Motor neuron (in vitro differentiated cells): ENCODE measurements at regions not wholly inside any gene's neighbourhood (a gene's known extent, or its start where the extent isn't known, plus 50 kb on each side); places are given as distances from the start of the nearest gene placed in this dataset.
A peak's percentile ranks its signal among the peaks of the same experiment; 100 is the strongest.
"Not testable (repeated sequence)": the region's sequence is repeated elsewhere in the genome, so short reads cannot be mapped to it uniquely, and the experiment has no call there.

Source experiments
- ATAC-seq, 8 experiments: fragments of 200-7000 bp; cut with Tn5 transposase; replicated peaks in 6 of 8; 2 replicates each; pipeline ENCODE4 v1.8.0; 2021; ENCODE audit warnings: mild to moderate bottlenecking in 8 of 8, moderate library complexity in 8 of 8
- H3K27ac ChIP-seq, 2 donors: fragments of 250-450 bp; sonication (Bioruptor Pico); 2 replicates each; pipeline ENCODE4 v1.9.0; 2021; ENCODE audit warnings: antibody characterized with exemption in 2 of 2, mild to moderate bottlenecking in 2 of 2, moderate library complexity in 1 of 2
- H3K4me1 ChIP-seq, 2 donors: fragments of 250-450 bp; sonication (Bioruptor Pico); replicated peaks in 1 of 2; 2 replicates each; pipeline ENCODE4 v1.6.1; 2021; ENCODE audit warnings: antibody characterized with exemption in 2 of 2, mild to moderate bottlenecking in 2 of 2, moderate library complexity in 1 of 2
- H3K4me3 ChIP-seq, 5 donors: fragments of 250-450 bp; sonication (Bioruptor Pico); 2 replicates each; pipeline ENCODE4 v1.9.0; 2021; ENCODE audit warnings: antibody characterized with exemption in 5 of 5, mild to moderate bottlenecking in 5 of 5, moderate library complexity in 4 of 5
- WGBS, 10 experiments: fragments of 450-650 bp; shearing (Covaris generic); methylation state at CpG; one replicate each; pipeline ENCODE4 v1.0.0; 2022; 5-methylcytosine and 5-hydroxymethylcytosine counted together
- in situ Hi-C, 9 experiments: fragments of 400-800 bp; cut with MboI; loops; one replicate each; pipeline ENCODE4 v1.15.0; 2021; ENCODE audit warnings: low sequenced_read_pairs in 9 of 9, low pct_unique_long_range_greater_than_20kb in 2 of 9; ENCODE audit not compliant: unreplicated experiment in 9 of 9

GRCh38 chr9:7739595-7739994, 60.0 kb downstream of the DMAC1 start:
- 0 to 100% (median 100%) methylated on average over 1 to 2 of the region's 2 CpGs; no CpG with 5 or more reads in 2 of the 10 experiments for WGBS, 10 experiments
- H3K4me3 ChIP-seq = no peak overlapping the region
- no peak overlapping the region for H3K27ac ChIP-seq
- in situ Hi-C loops = no loop called here
- no peak for ATAC-seq
- H3K4me1 ChIP-seq = no peaks in the 10 kb centered on the region

- in situ Hi-C loops = no loop called here
- Histone ChIP-seq H3K4me1 (no peaks in the 10 kb centered on the region), H3K4me3 (no peak overlapping the region), H3K27ac (no peak overlapping the region)
- WGBS, 10 experiments = 17 to 100% (median 89%) methylated on average over 1 to 2 of the region's 2 CpGs
- ATAC-seq = no peak
Observed at GRCh38 chr9:7735311-7735710, 64.3 kb downstream of the DMAC1 start.

- in situ Hi-C loops = no loop called here
- Histone ChIP-seq H3K27ac (no peak overlapping the region), H3K4me3 (no peak overlapping the region), H3K4me1 (peaks cover 0 to 11% of the 10 kb centered on the region in 2 donors)
- 0 to 57% (median 0%) methylated on average over 1 of the region's 1 CpG; no CpG with 5 or more reads in 3 of the 10 experiments for WGBS, 10 experiments
- ATAC-seq = no peak
Observed at GRCh38 chr9:7730164-7730445, 69.5 kb downstream of the DMAC1 start.

GRCh38 chr9:7729371-7730163, 70.0 kb downstream of the DMAC1 start:
- H3K4me1 ChIP-seq = peaks cover 0 to 11% of the 10 kb centered on the region in 2 donors
- 2 to 100% (median 48%) methylated on average over 1 to 5 of the region's 5 CpGs for WGBS, 10 experiments
- ATAC-seq = peak; percentile 48 to 98 (median 68)
- no peak overlapping the region for H3K27ac ChIP-seq
- H3K4me3 ChIP-seq = no peak overlapping the region
- in situ Hi-C loops = no loop called here

- ATAC-seq = no peak
Observed at GRCh38 chr9:7721291-7721690, 78.3 kb downstream of the DMAC1 start.

GRCh38 chr9:7713088-7713487, 86.5 kb downstream of the DMAC1 start:
- H3K4me1 ChIP-seq, H3K27ac ChIP-seq, ATAC-seq, H3K4me3 ChIP-seq, in situ Hi-C loops: not testable (repeated sequence)
- WGBS, 10 experiments = 0 to 100% (median 86%) methylated on average over 1 to 6 of the region's 8 CpGs; no CpG with 5 or more reads in 4 of the 10 experiments

More at GRCh38 chr9:7721291-7721690, 78.3 kb downstream of the DMAC1 start:
- 0 to 88% (median 53%) methylated on average over 1 to 2 of the region's 2 CpGs; no CpG with 5 or more reads in 5 of the 10 experiments for WGBS, 10 experiments
- H3K27ac ChIP-seq = no peak overlapping the region
- no peak overlapping the region for H3K4me3 ChIP-seq
- H3K4me1 ChIP-seq = peaks cover 0 to 2% of the 10 kb centered on the region in 2 donors
- in situ Hi-C loops = no loop called here

GRCh38 chr9:7710686-7711085, 88.9 kb downstream of the DMAC1 start:
- no peak overlapping the region for H3K27ac ChIP-seq
- in situ Hi-C loops = no loop called here
- H3K4me3 ChIP-seq = no peak overlapping the region
- H3K4me1 ChIP-seq = peaks cover 6 to 15% of the 10 kb centered on the region in 2 donors
- ATAC-seq = no peak

GRCh38 chr9:7707934-7708333, 91.6 kb downstream of the DMAC1 start:
- in situ Hi-C loops = no loop called here
- WGBS, 10 experiments = 20 to 100% (median 75%) methylated on average over 1 to 4 of the region's 4 CpGs

GRCh38 chr9:7704543-7704942, 95.0 kb downstream of the DMAC1 start:
- Histone ChIP-seq H3K4me1 (peaks cover 6 to 15% of the 10 kb centered on the region in 2 donors), H3K4me3 (no peak overlapping the region), H3K27ac (no peak overlapping the region)
- ATAC-seq = no peak
- whole genome bisulfite sequencing, 10 experiments = 0 to 86% (median 67%) methylated on average over 1 of the region's 1 CpG; no CpG with 5 or more reads in 5 of the 10 experiments
- in situ Hi-C loops = no loop called here

More at GRCh38 chr9:7707934-7708333, 91.6 kb downstream of the DMAC1 start:
- Histone ChIP-seq H3K4me3 (no peak overlapping the region), H3K4me1 (peaks cover 6 to 15% of the 10 kb centered on the region in 2 donors), H3K27ac (no peak overlapping the region)
- ATAC-seq = peak in 3 of 8 experiments; percentile 40 to 69 (median 68)

GRCh38 chr9:7691909-7692308, 107.7 kb downstream of the DMAC1 start:
- WGBS, 10 experiments = 0 to 100% (median 67%) methylated on average over 1 to 2 of the region's 2 CpGs; no CpG with 5 or more reads in 4 of the 10 experiments
- no peak for ATAC-seq
- in situ Hi-C loops = loop anchor here in 1 of 9 experiments (25.0 kb wide), 1 partner anchor 105 kb away; no protein-coding TSS in a partner anchor
- Histone ChIP-seq H3K27ac (no peak overlapping the region), H3K4me3 (no peak overlapping the region), H3K4me1 (peaks cover 4 to 17% of the 10 kb centered on the region in 2 donors)

- Histone ChIP-seq H3K27ac (no peak overlapping the region), H3K4me3 (no peak overlapping the region), H3K4me1 (peaks cover 4 to 17% of the 10 kb centered on the region in 2 donors)
- ATAC-seq = no peak
- in situ Hi-C loops = loop anchor here in 1 of 9 experiments (25.0 kb wide), 1 partner anchor 103 kb away; no protein-coding TSS in a partner anchor
Observed at GRCh38 chr9:7690014-7690413, 109.6 kb downstream of the DMAC1 start.

- H3K27ac ChIP-seq = no peak overlapping the region
- no peak overlapping the region for H3K4me3 ChIP-seq
- peaks cover 4 to 17% of the 10 kb centered on the region in 2 donors for H3K4me1 ChIP-seq
- 0 to 86% (median 25%) methylated on average over 1 of the region's 1 CpG; no CpG with 5 or more reads in 4 of the 10 experiments for WGBS, 10 experiments
- ATAC-seq = peak in 4 of 8 experiments; percentile 22 to 63 (median 44)
- in situ Hi-C loops = loop anchor here in 1 of 9 experiments (25.0 kb wide), 1 partner anchor 101 kb away; no protein-coding TSS in a partner anchor
Observed at GRCh38 chr9:7688626-7689025, 111.0 kb downstream of the DMAC1 start.

GRCh38 chr9:7676609-7677156, 122.9 kb downstream of the DMAC1 start:
- Histone ChIP-seq H3K27ac (no peak overlapping the region), H3K4me3 (no peak overlapping the region), H3K4me1 (no peaks in the 10 kb centered on the region)
- ATAC-seq = peak in 1 of 8 experiments; percentile 64
- WGBS, 10 experiments = 0 to 100% (median 92%) methylated on average over 1 to 4 of the region's 4 CpGs; no CpG with 5 or more reads in 2 of the 10 experiments
- in situ Hi-C loops = loop anchor here in 1 of 9 experiments (25.0 kb wide), 1 partner anchor 89 kb away; no protein-coding TSS in a partner anchor
